HG03342 (cell line): ENCODE measurements at regions not wholly inside any gene's neighbourhood (a gene's known extent, or its start where the extent isn't known, plus 50 kb on each side); places are given as distances from the start of the nearest gene placed in this dataset.
"Not testable (repeated sequence)": the region's sequence is repeated elsewhere in the genome, so short reads cannot be mapped to it uniquely, and the experiment has no call there.

Source experiments
- ATAC-seq: cut with Tn5 transposase; IDR thresholded peaks from one replicate; pipeline ENCODE4 v1.9.1; 2021; ENCODE audit warnings: mild to moderate bottlenecking, moderate library complexity; ENCODE audit not compliant: unreplicated experiment

DNA sequence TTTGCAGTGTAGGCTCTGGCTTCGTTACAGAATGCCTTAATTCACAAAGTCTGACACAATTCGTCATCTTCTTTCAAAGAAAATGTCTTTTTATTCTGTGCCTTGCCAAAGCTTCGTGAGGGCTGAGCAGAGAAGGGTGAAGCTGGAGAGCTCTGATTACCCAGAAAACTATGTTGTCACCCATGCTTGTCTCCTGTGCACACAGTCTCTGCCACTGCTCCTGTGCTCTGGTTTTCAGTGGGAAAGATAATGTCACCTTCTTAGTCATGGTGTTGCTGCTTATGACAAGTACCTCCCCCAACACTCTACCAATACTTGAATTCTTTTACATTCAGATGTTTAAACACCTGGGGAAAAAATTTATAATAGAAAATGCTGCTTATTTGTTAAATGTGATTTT, 509.2 kb upstream of the GRM7 start:
- no peak for ATAC-seq

DNA sequence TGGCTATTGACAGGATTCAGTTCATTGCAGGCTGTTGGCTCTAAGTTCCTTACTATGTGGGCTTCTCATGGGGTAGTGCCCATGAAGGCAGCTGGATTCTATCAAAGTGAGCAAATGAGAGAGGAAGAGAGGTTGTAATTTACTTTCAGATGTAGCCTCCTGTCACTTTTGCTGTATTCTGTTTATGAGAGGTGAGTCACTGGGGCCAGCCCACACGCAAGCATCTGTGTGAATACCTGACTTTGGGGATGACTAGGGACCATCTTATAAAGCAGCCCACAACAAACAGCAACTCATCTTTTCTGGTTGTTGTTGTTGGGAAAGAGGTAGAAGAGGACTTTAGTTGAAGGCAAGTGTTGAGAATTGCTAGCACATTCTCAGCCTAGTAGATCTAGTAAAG, 506.3 kb upstream of the GRM7 start:
- ATAC-seq: no peak

DNA sequence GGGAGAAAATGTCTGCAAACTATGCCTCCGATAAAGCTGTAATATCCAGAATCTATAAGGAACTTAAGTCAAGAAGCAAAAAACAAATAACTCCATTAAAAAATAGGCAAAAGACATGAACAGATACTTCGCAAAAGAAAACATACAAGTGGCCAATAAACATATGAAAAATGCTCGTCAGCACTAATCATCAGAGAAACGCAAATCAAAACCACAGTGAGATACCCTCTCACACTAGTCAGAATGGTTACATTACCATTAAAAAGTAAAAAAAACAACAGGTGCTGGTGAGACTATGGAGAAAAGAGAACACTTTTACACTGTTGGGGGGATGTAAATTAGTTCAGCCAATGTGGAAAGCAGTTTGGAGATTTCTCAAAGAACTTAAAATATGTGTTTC, 498.5 kb upstream of the GRM7 start:
- ATAC-seq: no peak

DNA sequence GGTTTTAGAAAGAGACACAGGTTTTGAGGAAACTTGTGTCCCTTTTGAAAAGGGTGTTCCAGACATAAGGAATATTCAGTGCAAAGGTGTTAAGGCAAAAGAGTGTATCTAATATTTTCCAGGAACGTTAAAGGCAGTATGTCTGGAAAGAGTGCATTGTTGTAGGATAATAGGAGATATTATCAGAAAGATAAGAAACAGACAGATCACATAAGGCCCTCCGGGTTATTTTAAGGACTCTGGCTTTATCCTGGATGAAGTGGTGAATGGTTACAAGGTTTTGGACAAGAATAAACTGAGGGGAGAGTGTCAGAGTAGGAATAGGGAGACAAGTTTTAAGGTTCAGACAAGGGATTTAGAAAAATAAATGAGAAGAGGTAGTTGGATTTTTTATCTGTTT, 493.7 kb upstream of the GRM7 start:
- ATAC-seq: no peak

DNA sequence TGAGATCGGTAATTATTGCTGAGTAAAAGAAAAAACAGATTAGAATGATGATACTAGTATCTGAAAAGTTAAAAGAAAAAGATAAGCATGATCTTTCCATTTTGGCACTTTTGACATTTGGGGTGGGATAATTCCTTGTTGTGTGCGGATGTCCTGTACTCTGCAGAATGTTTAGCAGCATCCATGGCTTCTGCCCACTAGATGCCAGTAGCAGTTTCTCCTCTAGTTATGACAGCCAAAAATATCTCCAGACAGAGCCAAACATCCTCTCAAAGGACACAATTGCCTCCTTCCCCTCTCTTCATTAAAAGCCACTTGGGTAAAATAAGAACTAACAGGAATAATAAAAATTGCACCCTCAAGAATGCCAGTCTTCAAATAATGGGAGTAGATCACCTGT, 468.8 kb upstream of the GRM7 start:
- ATAC-seq: no peak

DNA sequence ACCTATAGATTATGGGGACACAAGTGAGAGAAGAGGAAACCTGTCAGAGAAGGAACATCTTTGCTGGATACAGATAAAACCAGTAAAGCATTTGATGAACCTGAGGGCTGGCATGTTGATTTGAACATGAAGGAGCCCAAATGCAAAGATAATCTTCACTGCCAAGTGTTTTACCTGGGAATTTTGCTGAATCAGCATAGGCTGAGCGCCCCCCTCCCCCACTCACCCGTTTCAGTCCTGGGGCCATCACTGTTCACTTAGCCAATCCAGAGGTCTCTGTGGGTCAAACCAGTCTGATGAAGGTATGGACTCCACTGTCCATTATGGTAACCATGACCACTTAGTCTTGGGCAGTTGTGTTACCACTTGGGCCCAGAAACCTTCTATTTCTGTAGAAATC, 466.0 kb upstream of the GRM7 start:
- no peak for ATAC-seq

DNA sequence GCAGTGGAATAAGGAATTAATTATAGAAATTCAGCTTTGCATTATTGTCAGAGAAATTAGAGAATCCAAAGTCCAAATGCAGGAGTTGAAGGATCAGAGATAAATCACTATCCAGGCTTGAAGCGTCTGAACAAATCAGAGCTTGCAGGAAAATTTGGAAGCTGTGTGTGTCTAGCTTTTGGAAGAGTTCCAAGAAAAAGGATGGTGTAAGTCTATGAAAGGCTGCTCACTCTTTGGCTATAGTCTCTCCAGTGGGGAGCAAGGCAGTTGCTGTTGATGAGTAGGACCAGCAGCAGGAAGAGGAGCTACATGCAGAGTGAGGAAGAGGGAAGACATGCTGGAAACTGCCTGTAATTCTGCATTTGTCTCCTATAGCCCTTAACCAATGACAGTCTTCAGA, 464.3 kb upstream of the GRM7 start:
- no peak for ATAC-seq

DNA sequence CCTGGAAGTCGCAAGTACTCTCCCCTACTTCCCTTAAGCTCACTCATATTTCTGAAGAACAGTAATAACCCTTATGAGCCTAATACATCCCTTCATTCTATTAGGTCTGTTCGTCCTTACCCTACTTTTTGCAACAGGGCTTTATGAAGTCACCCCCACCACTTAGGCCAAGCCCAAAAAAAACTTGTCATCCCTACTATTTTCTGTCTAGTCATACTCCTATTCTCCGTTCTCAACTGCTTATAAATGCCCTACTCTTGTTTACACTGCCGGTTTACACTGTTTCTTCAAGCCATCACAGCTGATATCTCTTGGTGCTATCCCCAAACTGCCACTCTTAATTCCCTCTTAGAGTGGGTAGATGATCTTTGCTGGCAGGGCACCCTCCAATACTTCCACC, 458.2 kb upstream of the GRM7 start:
- ATAC-seq: not testable (repeated sequence)

DNA sequence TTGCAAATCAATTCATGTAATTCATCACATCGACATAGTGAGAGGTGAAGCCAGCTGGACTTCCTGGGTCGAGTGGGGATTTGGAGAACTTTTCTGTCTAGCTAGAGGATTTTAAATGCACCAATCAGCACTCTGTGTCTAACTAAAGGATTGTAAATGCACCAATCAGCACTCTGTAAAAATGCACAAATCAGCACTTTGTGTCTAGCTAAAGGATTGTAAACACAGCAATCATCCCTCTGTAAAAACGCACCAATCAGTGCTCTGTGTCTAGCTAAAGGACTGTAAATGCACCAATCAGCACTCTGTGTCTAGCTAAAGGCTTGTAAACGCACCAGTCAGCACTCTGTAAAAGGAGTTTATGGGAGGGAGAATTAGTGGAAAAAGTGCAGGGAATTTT, 454.0 kb upstream of the GRM7 start:
- not testable (repeated sequence) for ATAC-seq

DNA sequence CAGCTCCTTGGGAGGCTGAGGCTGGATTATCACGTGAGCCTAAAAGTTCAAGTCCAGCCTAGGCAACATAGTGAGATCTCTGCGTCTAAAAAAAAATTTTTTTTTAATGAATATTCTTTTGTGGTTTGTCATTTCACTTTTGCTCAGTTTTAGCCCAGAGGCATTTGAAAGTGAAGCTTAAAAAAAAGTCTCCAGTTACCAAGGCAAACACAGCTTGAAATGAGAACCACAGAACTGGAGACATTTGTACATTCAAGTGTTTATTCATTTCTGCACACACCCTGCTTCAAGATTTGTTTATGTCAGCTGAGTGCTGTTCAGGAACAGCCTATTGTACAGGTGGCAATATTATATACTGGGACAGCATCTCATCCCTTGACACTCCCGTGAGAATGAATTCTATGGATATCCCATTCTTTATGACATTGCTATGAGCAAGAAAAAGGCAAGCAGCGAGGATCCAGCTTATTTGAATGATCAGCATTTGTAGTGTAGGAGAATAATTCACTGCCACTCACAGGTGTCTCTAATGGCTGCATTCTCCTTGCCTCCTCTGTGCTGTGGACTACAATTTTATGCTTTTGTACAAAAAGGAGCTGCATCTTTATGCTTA, 444.8 kb upstream of the GRM7 start:
- no peak for ATAC-seq

DNA sequence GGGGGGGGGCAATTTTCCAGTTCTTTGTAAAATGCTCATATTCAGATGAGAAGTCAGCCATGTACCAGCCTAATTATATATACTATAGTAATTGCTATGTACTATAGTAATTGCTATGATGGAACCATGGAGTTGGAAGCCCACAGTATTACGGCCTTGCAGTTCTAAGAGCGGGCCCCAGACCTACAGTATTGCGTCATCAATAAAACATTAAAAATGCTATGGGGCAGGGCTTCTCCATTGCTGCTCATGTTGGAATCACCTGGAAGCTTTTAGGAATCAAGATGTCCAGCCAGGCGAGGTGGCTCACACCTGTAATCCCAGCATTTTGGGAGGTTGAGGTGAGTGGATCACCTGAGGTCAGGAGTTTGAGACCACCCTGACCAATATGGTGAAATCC, 443.7 kb upstream of the GRM7 start:
- no peak for ATAC-seq

DNA sequence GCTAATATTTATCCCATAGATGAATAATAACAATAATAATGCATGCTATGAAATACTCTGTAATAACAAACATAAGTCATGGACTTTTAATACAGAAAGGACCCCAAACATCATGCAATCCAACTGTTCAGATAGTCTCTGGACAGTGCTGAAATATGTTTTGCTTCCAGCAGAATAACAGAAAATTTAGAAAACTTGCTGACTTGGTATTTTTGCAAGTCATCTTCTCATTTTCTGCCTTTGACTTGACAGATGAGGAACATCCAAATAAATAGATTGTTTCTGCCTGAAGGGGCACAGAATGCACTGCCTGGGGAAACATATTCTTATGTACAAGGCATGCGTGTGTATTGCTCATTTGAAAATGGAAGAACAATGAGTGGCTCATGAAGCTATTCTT, 442.4 kb upstream of the GRM7 start:
- no peak for ATAC-seq

DNA sequence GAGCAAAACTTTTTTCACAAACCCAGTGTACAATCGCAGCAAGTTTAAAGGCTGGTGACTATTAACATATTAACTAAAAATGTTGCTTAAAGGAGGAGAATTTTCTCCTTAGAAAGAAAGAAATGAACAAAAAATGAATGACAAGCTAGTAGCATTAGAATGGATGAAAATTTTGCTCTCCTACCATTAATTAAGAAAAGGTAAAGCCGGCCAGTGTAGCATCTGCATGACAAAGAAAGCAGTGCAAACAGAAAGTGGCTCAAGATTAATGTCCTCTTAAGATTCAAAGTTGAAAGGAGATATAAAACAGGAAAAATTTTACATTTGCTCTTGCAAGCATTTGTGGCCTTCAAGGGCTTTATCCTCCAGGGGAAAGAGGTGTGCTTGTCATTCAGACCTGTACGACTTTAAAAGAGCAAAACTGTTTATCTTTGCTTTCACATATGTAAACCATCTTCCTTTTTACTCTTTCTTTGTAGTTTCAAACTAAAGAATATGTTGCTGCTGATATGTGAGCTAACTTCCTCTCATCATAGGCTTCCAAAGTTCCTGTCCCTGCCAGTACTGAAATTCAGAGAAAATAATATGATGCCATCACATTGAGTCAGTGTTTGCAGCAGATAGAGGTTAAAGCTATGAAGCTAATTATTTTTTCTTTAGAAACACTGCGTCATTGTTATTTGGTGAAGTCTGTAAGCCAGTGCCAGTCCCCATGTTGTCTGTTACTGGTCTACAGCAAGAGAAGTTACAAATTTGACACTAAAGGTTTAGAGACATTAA, 439.1 kb upstream of the GRM7 start:
- ATAC-seq: no peak

DNA sequence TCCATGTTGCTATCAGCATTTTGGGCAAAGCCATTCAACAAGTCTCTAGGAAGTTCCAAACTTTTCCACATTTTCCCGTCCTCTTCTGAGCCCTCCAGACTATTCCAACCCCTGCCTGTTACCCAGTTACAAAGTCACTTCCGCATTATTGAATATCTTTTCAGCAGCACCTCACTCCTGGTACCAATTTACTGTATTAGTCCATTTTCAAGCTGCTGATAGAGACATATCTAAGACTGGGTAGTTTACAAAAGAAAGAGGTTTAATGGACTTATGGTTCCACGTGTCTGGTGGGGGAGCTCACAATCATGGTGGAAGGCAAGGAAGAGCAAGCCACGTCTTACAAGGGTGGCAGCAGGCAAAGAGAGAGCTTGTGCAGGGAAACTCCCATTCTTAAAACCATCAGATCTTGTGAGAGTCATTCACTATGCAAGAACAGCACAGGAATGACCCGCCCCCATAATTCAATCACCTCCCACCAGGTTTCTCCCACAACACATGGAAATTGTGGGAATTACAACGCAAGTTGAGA, 435.6 kb upstream of the GRM7 start:
- ATAC-seq: no peak

DNA sequence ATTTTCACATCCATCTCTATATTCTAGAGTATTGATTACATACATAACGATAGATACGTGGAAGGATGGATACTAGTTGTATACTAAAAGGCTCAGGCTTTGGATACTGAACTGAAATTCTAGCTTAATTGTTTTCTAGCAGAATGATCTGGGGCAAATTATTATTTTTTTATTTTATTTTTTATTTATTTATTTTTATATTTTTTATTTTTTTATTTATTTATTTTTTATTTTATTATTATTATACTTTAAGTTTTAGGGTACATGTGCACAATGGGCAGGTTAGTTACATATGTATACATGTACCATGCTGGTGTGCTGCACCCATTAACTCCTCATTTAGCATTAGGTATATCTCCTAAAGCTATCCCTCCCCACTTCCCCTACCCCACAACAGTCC, 432.6 kb upstream of the GRM7 start:
- ATAC-seq: not testable (repeated sequence)

DNA sequence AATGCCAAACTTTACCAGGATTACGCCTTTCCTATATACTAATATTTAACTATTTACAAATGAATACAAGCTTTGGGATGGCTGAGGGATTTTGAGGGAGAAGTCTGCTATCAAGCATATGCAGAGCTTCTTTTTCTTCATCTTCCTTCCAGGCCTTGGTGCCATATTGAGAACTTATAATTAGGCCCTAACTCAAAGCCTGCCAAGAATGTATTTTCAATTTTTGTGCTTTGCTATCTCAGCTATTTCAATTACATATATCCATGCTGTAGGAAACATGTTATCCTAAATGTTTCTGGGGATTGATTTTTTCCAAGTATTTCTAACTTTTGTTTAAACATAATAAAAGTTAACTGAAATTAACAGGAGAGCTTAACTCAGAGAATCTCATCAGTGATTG, 425.0 kb upstream of the GRM7 start:
- ATAC-seq: no peak

DNA sequence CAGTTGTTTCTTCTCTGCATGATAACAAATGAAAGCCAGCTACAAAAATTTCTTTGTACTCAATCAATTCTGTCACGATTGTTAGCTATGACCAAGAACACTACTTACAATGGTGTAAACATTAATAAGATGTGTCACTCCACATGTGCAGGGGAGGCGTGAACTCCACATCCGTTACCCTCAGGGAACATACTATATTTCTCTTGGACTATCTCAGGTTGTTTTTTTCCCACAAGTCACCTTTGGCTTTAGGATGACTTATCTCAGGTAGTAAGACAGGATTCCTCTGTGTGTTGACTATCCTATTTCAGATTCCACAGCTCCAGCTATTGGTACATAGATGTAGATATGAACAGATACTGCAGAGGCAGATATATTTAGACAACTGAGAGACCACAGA, 423.3 kb upstream of the GRM7 start:
- no peak for ATAC-seq

DNA sequence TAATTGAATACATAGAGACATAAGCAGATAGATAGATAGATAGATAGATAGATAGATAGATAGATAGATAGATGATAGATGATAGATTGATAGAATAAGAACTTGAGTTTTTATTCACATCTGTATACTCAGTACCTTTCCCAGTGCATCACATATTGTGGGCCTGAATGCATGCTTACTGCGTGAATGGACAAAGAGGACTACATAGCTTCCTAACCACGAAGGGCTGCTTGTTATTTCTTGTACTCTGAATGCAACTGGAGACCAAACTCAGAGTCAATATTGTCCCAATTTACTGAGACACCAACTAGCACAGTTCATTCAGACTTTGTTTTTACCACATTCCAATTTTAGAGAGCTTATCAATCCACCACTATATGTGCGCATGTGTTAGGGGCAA, 422.9 kb upstream of the GRM7 start:
- no peak for ATAC-seq

DNA sequence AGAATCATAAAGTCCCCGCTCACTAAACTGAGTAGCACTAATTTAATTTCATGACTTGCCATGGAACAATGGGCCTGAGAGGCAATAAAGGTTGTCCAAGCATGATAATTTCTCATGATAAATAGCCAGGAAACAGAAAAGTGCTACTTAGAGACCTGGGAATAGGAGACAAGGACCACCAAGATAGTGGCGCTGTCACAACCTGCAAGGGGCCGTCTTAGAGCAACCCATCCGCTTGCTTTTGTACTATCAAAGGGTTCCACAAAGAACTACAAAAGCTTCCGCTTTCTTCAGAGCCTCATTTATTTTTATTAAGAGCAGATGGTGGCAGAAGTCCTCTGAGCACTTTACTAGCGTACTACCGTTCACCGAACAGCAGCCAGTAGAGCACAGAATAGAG, 421.7 kb upstream of the GRM7 start:
- no peak for ATAC-seq

DNA sequence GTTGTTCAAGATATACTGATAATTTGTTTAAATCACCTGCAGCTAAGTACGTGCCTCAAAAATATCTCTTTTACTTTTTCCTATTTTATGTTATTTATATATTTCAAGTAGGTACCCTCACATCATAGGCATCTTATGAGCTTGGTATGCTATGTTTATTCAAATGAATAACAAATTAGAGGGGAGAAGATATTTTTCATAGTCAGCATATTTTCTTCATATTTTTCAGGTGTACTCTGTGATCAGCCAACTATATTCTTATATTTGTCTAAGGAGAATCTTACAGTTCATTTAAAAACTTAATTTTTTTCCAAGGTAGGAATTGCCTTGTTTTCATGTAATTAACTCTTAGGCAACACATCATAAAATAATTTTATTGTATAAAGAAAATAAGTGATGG, 421.1 kb upstream of the GRM7 start:
- no peak for ATAC-seq

DNA sequence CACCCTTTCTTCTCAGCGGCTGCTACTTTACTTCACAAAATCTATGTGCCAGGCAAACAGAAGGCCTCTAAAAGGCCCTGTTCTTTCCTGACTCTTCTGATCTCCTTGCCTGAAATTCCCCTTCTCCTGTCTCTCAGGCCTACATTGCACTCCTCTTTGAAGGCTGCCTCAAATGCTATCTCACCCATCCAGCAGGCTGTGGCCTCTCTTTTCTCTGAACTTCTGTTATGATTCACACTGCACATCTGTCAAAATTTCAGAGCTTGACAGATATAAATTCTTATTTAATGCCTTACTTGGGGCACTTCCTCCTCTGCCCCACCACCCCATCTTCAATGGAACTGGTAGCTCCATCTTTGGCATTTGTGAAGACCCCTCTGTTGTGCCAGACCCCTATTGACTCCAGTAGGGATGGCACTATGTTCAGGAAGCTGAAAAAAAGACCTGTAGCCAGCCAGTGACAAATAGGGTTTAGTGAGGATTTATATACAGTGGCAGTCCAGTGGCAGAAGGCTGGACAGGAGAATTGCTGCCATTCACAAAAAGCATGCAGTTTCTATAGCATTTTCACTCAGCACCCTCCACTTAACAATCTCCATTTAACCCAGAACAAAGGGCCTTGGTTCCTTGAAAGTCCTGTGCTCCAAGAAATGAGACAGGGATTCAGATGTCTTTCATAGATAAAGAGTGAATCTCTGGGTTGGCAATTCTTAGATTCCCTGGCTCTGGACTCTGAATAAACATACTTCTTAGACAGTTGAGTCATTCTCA, 415.8 kb upstream of the GRM7 start:
- ATAC-seq: no peak
